Keratinocyte (primary cell): ENCODE measurements at regions not wholly inside any gene's neighbourhood (a gene's known extent, or its start where the extent isn't known, plus 50 kb on each side); places are given as distances from the start of the nearest gene placed in this dataset.

Experiments
- DNase-seq: peaks from one replicate; pipeline ENCODE4 v3.0.0-alpha.2; 2011; ENCODE audit warnings: low read depth, missing footprints, low spot score
- FAIRE-seq: peaks from 2 replicates; lab custom pipeline; 2011; peaks lifted over from hg19 to GRCh38; lab: Jason Lieb, UNC
- H2AFZ ChIP-seq: 2 replicates; pipeline ENCODE4 v1.6.0; 2012; ENCODE audit warnings: low read length, control low read depth, inconsistent platforms; ENCODE audit not compliant: control insufficient read depth
- H3K27ac ChIP-seq: 2 replicates; pipeline ENCODE4 v1.5.1; 2011; ENCODE audit warnings: low read length; ENCODE audit not compliant: control insufficient read depth, insufficient read depth
- H3K27me3 ChIP-seq: 3 replicates; pipeline ENCODE4 v1.6.0; 2011; ENCODE audit warnings: low read length; ENCODE audit not compliant: control insufficient read depth, insufficient read depth; ENCODE audit errors: extremely low read depth
- H3K36me3 ChIP-seq, 2 experiments: 2 replicates in 1 of 2; 3 replicates in 1 of 2; pipeline ENCODE4 v1.5.1; 2011; ENCODE audit warnings: low read length in 2 of 2, mild to moderate bottlenecking in 1 of 2; ENCODE audit not compliant: control insufficient read depth in 2 of 2, insufficient read depth in 2 of 2; ENCODE audit errors: extremely low read depth in 1 of 2
- H3K4me1 ChIP-seq: 3 replicates; pipeline ENCODE4 v1.5.1; 2011; ENCODE audit warnings: low read length; ENCODE audit not compliant: control insufficient read depth, insufficient read depth; ENCODE audit errors: extremely low read depth
- H3K4me2 ChIP-seq: 3 replicates; pipeline ENCODE4 v1.6.0; 2011; ENCODE audit warnings: low read depth, low read length; ENCODE audit not compliant: control insufficient read depth, insufficient read depth; ENCODE audit errors: extremely low read depth
- H3K4me3 ChIP-seq, 3 experiments: fragments of 200-600 bp in 1 of 3; sonication (generic) in 1 of 3; 2 replicates in 2 of 3; 3 replicates in 1 of 3; pipeline ENCODE4 v1.5.1; 2011 to 2016; ENCODE audit warnings: low read length in 3 of 3, mild to moderate bottlenecking in 3 of 3, control low read depth in 2 of 3, inconsistent platforms in 1 of 3, low read depth in 1 of 3, mixed read lengths in 1 of 3, mixed run types in 1 of 3, moderate library complexity in 1 of 3; ENCODE audit not compliant: control insufficient read depth in 2 of 3, insufficient read depth in 2 of 3; ENCODE audit errors: extremely low read depth in 1 of 3
- H3K79me2 ChIP-seq: 2 replicates; pipeline ENCODE4 v1.6.0; 2012; ENCODE audit warnings: low read length; ENCODE audit not compliant: control insufficient read depth, insufficient read depth
- H3K9ac ChIP-seq: 3 replicates; pipeline ENCODE4 v1.6.0; 2011; ENCODE audit warnings: low read length; ENCODE audit not compliant: control insufficient read depth, insufficient read depth; ENCODE audit errors: extremely low read depth
- H3K9me1 ChIP-seq: 3 replicates; pipeline ENCODE4 v1.6.0; 2011; ENCODE audit warnings: low read length; ENCODE audit not compliant: control insufficient read depth, insufficient read depth; ENCODE audit errors: extremely low read depth
- H3K9me3 ChIP-seq: 2 replicates; pipeline ENCODE4 v1.5.1; 2012; ENCODE audit warnings: low read depth, low read length; ENCODE audit not compliant: control insufficient read depth
- H4K20me1 ChIP-seq: 3 replicates; pipeline ENCODE4 v1.6.0; 2011; ENCODE audit warnings: low read length; ENCODE audit not compliant: control insufficient read depth, insufficient read depth; ENCODE audit errors: extremely low read depth
- CTCF ChIP-seq, 3 experiments: IDR thresholded peaks in 1 of 3; conservative IDR thresholded peaks in 1 of 3; optimal IDR thresholded peaks in 1 of 3; 2 replicates in 2 of 3; 3 replicates in 1 of 3; pipeline versions ENCODE3 to v1.5.1; 2011; ENCODE audit warnings: low read length in 3 of 3, mild to moderate bottlenecking in 3 of 3, moderate library complexity in 2 of 3, control low read depth in 1 of 3, inconsistent platforms in 1 of 3; ENCODE audit not compliant: insufficient read depth in 2 of 3; ENCODE audit errors: extremely low read depth in 1 of 3
- EZH2 ChIP-seq: IDR thresholded peaks from one replicate; pipeline ENCODE4 v1.6.1; 2012; ENCODE audit warnings: inconsistent platforms, mild to moderate bottlenecking, low read length, moderate library complexity
- dilution Hi-C: fragments of 300-500 bp; cut with MboI; formaldehyde crosslinking; loops from one replicate; pipeline ENCODE4 v1.7.0; 2020; ENCODE audit warnings: low sequenced_read_pairs; ENCODE audit not compliant: extremely low pct_ligation_motif_present

- Histone ChIP-seq H3K27ac (no peak overlapping the region), H3K36me3 (no peaks in the 10 kb centered on the region), H3K4me2 (no peak overlapping the region), H3K79me2 (no peaks in the 10 kb centered on the region), H3K4me3 (no peak overlapping the region), H2AFZ (no peak overlapping the region), H3K9me1 (no peaks in the 10 kb centered on the region), H3K27me3 (peaks cover 7% of the 10 kb centered on the region), H3K9me3 (no peaks in the 10 kb centered on the region), H3K4me1 (no peaks in the 10 kb centered on the region), H3K9ac (no peak overlapping the region), H4K20me1 (peaks cover 1% of the 10 kb centered on the region)
- TF ChIP-seq EZH2 (no peak), CTCF (optimal IDR thresholded peaks at IDR 0.05 in 1 of 3, IDR thresholded peaks at IDR 0.05 in 1 of 3, conservative IDR thresholded peaks at IDR 0.05 in 1 of 3; ENCODE audit: extremely low read depth in 1 of 3, insufficient read depth in 2 of 3, low read length in 3 of 3) (no peak)
- dilution Hi-C loops: no loop called here
- no peak for DNase-seq
- no peak for FAIRE-seq
Observed at GRCh38 chr11:116211147-116211546, 561.6 kb downstream of the BUD13 start.

DNA sequence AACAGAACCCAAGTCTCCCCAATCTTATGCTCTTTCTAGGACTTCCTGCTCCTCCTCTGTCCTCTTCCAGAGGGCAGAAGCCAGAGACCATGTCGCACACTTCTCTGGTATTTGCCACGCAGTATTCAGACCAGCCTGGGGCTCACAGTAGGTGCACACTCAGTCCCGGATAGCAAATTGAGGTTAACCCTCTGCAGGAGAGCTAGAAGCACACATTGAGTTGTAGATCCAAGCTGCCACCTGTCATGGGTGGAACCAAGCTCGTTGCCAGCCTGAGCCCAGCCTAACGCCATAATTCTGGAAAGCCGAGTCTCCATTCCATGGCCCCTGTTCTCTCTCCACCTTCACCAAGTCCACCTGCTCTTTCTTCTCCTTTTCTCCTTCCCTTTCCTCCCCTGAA is 562.1 kb downstream of the BUD13 start:
- no peaks in the 10 kb centered on the region for H3K4me1 ChIP-seq
- no peaks in the 10 kb centered on the region for H4K20me1 ChIP-seq
- no peak overlapping the region for H3K9ac ChIP-seq
- FAIRE-seq: no peak
- H3K79me2 ChIP-seq: no peaks in the 10 kb centered on the region
- H3K9me3 ChIP-seq: no peaks in the 10 kb centered on the region
- DNase-seq: no peak
- H3K27ac ChIP-seq: no peak overlapping the region
- no peaks in the 10 kb centered on the region for H3K9me1 ChIP-seq
- H3K4me3 ChIP-seq: no peak overlapping the region
- no peaks in the 10 kb centered on the region for H3K36me3 ChIP-seq
- no peak overlapping the region for H3K4me2 ChIP-seq
- dilution Hi-C loops: no loop called here
- H3K27me3 ChIP-seq: peaks cover 7% of the 10 kb centered on the region
- TF ChIP-seq EZH2 (no peak), CTCF (optimal IDR thresholded peaks at IDR 0.05 in 1 of 3, IDR thresholded peaks at IDR 0.05 in 1 of 3, conservative IDR thresholded peaks at IDR 0.05 in 1 of 3; ENCODE audit: extremely low read depth in 1 of 3, insufficient read depth in 2 of 3, low read length in 3 of 3) (no peak)
- no peak overlapping the region for H2AFZ ChIP-seq
